Spleen (tissue), 7 donors: ENCODE measurements at regions not wholly inside any gene's neighbourhood (a gene's known extent, or its start where the extent isn't known, plus 50 kb on each side); places are given as distances from the start of the nearest gene placed in this dataset.

Experiments used
- POLR2A ChIP-seq, 3 donors: fragments of 450-650 bp; IDR thresholded peaks; one replicate each; pipeline ENCODE4 v1.5.1; 2017; ENCODE audit warnings: antibody characterized with exemption in 3 of 3, mild to moderate bottlenecking in 1 of 3
- TF ChIP-seq, protein P1 (sequence below), 11 experiments: fragments of 200-600 bp in 7 of 11; fragments of 450-650 bp in 4 of 11; sonication (generic) in 4 of 11; IDR thresholded peaks in 8 of 11; conservative IDR thresholded peaks in 3 of 11; 1 replicate in 7 of 11; 2 replicates in 4 of 11; pipeline versions ENCODE4 v1.4.0 to v1.8.0; 2016 to 2021; ENCODE audit warnings: antibody characterized with exemption in 11 of 11, inconsistent platforms in 4 of 11, mild to moderate bottlenecking in 1 of 11
- donor health status: DM: no; HTN: no; CAD: no; lungs with moderate emphysema.
- donor health status: DM: no; HTN: no; CAD: no.
- donor health status: DM: no; HTN: no; CAD: no.

DNA sequence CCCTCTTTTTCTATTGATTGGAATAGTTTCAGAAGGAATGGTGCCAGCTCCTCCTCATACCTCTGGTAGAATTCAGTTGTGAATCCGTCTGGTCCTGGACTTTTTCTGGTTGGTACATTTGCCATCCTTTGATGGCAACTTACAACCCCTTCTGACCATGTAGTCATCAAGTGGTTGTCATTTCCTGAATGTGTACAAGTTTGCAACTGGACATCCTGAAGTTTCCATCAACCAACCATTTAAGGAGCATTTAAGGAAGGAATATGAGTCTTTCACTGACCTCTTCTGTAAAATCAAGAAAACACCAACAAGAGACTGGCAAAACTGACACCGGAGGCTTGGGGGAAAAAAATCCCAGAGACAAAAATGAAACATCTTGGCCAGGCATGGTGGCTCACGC, 97.4 kb downstream of the RIN2 start:
- TF ChIP-seq POLR2A (IDR thresholded peaks at IDR 0.05): no peak
- TF ChIP-seq, protein P1, sequence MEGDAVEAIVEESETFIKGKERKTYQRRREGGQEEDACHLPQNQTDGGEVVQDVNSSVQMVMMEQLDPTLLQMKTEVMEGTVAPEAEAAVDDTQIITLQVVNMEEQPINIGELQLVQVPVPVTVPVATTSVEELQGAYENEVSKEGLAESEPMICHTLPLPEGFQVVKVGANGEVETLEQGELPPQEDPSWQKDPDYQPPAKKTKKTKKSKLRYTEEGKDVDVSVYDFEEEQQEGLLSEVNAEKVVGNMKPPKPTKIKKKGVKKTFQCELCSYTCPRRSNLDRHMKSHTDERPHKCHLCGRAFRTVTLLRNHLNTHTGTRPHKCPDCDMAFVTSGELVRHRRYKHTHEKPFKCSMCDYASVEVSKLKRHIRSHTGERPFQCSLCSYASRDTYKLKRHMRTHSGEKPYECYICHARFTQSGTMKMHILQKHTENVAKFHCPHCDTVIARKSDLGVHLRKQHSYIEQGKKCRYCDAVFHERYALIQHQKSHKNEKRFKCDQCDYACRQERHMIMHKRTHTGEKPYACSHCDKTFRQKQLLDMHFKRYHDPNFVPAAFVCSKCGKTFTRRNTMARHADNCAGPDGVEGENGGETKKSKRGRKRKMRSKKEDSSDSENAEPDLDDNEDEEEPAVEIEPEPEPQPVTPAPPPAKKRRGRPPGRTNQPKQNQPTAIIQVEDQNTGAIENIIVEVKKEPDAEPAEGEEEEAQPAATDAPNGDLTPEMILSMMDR (IDR thresholded peaks at IDR 0.05 in 8 of 11, conservative IDR thresholded peaks at IDR 0.05 in 3 of 11): no peak
